NOMO-1 (cell line): ENCODE measurements at regions not wholly inside any gene's neighbourhood (a gene's known extent, or its start where the extent isn't known, plus 50 kb on each side); places are given as distances from the start of the nearest gene placed in this dataset.

Experiments used
- DNase-seq, 2 experiments: peaks; one replicate each; lab custom pipeline; 2025; ENCODE audit not compliant: unreplicated experiment in 2 of 2; lab: John Stamatoyannopoulos, UW

DNA sequence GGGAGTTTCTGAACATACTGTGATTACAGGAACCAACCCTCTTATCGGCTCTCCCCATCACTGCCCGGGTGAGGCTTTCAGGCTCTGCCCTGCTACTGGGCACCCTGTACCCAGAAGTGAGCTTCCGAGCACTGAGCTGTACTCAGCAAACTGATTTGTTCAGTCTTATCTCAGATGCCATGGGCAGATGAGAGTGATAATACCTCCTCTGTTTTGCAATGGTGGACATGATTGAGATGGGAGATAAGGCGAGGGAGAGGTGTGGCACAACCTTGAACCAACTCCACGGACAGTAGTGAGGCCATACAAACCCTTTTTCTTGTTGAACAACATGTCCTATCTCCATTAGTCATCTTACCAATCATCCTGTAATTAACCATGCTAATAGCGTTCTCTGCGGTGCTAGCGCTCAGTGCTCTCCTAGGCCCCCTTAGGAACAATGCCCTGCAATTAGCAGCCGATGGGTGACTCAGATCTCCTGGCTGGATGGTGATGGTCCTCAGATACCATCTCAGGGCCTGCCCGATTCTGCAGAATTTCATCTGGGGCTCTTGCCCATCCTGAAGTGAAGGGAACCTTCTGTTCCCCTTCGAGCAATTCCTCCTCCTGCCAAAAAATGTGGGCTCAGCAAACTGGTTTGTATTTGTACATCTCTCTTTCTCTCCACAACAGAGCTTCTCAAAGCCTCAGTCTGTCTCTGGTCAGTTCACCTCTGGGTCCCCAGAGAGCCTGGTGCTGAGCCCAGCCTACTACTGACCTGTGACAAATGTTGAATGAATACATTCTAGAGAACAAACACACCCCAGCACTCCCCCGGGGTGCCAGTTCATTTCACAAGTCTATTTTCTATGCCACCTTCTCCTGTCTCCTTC, 139.3 kb upstream of the IRX3 start:
- no peak for DNase-seq

DNA sequence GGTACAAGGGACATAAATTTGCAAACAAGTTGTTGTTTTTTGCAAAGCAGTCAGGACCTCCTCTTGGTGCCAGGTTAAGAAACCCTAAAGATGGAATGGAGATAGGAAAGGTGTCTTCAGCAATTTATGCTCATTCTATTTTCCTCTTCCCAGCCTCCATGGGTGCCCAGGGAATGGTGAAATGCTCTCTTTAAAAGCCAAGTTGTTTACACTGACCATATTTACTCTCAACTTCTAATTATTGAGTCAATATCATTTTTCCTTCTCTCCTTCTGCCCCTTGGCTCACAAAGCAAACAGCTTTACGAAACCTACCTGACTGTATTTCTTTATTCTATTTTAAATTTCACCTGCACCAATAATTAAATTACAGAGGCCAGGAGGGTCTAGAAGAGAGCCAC, 138.5 kb upstream of the IRX3 start:
- DNase-seq: no peak

DNA sequence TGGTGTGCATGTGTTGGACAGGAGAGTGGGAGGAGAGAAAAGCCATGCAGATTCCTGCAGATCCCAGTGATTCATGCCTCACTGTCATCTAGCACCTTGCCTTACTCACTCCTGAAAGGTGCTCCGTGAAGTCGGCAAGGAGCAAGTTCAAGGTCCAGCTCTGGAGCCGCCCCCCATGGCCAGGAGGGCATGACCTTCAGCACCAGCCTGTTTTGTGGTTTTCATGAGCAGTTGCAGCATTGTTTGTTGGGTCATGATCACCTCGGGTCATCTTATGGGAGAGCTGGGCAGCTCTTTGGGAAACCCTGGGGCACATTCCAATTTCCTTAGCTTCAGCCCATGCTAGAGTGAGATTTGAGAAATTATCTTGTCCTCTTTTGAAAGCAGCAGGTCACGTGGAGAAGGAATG, 137.5 kb upstream of the IRX3 start:
- no peak for DNase-seq

DNA sequence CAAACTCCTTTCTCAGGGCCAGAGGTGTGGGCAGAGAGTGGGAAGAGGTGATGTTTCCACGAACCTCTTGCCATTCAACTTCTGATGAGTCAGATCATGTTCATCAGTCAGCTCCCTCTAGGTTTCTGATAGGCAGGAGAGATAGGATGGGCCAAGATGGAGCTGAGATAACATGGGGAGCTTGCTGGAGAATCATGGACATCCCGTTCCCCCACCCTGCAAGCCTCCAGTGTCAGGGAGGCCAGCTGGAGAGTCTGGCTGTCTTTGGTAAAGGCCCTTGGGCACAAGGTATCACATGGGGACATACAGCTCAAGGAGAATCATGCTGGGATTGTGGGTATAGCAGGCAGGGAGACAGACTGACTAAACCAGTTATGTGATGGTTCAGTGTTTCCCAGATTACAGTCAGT, 136.0 kb upstream of the IRX3 start:
- DNase-seq: no peak

DNA sequence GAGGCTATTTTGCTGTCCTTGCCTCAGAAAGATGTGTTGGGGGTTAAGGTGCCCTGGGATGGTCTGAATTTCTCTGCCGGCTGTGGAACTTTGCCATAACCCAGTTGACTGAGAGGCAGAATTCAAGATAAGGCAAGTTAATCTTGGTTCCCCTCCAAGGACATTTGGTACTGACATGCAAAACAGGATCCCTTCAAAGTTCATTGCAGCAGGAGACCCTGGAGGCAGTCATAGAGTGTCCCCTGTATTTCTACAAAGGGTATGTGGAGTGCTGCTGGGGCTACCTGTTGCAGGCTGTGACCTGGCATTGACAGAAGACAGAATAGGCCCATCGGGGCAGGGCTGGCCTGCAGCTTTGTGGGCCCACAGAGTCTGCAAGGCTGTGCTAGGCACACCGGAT, 135.6 kb upstream of the IRX3 start:
- no peak for DNase-seq

DNA sequence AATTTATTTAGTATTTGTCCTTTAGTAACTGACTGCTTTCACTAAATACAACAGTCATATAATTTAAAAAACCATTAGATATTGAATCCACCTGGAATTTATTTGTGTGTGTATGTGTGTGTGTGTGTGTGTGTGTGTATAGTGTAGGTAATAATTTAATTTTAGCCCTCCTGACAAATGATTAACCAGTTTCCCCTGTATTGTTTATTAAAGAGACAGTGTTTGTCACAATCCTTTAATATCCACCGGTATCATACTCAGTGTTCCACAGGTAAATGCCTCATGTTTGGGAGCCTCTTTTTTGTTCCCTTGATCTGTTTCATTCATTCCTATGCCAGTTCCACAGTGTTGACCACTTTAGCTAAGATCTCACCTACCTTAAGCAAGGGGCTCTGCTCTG, 134.6 kb upstream of the IRX3 start:
- DNase-seq: no peak

DNA sequence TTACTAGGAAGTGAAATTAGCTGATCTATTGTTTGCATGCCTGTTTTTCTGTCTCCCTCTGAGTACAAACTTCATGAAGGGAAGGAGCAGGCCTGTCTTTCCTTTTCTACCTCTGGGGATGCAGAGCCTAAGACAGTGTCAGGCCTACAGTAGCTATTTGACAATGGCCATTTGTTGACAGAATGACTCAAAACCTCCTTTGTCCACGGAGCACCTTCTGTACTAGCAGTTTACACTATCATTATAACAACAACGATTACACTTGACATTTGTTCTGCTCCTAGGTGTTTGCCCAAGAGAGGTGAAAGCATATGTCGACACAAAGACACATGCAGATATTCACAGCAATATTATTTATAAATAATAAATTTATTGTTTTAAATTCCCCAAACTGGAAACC, 132.3 kb upstream of the IRX3 start:
- DNase-seq: no peak

DNA sequence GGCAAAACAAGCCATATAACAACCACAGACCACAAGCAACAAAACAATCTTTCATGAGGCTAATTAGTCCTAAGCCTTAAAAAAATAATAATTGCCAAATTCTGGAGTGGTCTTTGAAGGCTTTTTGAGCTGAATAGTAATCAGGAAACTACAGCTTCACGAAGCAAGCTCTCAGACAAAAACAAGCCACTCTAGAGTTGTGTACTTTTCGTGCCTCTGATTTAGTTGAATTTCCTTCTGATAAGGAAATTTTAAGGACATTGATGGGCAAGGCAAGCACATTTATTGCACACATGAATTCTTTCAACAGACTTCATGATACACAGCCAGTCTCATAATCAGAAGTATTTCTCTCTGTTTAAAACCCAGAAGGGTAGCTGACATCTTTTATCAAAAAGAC, 130.8 kb upstream of the IRX3 start:
- no peak for DNase-seq

DNA sequence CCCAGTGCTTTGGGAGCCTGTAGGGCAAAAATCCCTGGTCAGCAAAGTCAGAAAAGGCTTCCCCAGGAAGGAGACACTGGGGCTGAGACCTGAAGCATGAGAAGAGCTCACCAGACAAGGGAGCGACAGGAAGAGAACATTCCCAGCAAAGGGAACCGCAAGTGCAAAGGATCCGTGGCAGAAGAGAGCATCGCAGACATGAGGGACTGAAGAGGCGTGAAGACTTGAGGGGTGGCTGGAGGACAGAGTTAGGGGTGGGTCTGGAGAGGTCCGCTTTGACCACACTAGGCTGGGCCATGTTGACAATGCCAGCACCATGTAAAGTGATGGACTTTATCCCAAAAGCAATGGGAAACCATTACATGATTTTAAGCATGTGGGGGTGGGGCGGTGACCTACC, 128.1 kb upstream of the IRX3 start:
- no peak for DNase-seq

DNA sequence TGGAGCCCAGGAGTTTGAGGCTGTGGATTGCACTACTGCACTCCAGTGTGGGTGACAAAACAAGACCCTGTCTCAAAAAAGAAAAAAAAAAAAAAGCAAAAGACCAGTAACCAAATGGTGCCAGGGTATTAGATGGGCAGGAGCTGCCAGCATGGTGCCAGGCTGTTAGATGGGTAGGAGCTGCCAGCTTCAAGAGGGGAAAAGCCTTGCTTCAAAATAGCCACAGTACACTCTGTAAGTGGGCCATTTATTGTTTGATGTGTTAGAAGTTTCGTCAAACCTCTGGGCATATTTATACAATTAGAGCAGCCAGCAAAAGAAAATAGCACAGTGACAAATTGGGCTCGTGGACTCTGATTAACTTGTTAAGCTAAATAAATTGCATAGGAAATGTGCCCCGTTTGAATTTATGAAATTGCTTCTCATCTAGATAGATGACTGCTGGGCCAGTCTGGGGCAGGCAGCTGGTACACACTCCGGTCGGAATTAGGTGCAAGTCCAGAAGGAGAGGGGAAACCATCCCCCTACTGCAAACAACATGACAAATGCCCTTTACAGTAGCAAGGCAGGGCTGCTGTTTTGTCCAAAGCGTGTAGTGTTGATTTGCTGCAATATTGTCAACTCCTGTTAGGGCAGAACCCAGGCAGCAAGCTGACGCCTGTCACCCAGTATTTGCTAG, 126.3 kb upstream of the IRX3 start:
- no peak for DNase-seq

DNA sequence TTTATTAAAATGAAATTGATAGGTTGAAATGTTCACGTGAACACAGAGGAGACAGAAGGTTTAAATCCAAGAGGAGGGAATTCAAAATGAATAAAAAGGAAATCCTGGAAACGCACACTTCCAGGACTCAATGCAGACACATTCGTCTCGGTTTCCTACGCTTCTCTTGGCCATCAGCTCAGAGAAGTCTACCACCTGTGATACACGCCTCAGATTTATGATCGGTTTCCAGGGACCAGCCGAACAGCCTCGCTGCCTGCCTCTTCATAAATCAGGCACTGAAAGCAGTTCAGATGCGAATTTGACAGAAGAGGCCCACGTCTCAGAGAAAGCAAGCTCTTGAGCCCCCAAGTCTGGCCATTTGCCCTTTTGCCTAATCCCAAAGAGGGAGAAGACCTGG, 125.5 kb upstream of the IRX3 start:
- DNase-seq: no peak

DNA sequence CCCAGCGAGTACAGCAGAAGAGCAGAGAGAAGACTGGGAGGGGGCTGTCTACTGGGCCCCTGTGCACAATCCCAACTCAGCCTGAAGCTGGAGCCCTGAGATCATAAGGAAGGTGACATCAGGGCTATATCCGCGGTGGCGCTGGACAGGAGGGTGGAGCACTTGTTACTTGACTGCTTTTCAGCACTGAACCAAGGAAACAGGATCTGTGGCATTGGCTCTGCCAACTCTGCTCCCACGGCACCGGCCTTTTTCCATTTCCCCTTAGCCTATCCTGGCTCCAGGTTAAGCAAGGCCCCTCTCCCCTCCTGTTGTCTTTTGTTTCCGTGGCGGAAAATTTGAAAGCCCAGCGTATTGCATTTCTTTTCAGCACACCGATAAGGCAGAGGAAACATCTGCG, 125.0 kb upstream of the IRX3 start:
- DNase-seq: no peak

DNA sequence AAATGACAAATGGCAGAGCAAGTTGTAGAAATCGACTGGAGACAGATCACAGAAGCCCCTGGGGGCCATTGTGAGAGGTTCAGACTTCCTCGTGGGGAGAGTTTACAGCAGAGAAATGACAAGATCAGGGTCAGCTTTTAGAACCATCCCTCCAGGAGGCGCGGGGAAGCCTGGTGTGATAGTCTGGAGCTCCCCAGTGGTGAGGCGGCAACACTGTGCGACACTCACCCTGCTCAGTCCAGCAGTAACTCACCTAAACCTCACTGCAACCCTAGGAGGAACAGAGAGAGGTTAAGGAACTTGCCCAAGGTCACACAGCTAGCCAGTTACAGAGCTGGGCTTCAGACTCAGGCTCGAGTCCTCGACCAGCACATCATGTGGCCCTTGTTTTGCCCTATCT, 123.4 kb upstream of the IRX3 start:
- DNase-seq: no peak

DNA sequence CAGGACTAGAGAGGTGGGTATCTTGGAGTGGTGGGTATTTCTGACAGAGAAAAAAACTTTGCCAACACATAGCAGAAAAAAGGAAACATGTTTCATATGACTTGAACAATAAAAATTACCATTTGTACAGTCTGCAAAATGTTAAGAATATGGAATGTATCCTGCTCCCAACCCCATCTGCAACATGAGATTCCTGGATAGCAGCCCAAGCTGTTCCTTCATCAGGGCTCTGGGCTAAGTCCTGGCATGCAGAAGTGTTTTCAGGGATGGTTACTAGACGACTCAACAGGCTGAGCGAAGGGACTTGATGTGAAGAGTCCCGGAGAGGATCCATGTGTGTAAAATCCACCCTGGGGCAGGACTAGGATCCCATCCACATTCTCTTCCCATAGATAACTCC, 121.0 kb upstream of the IRX3 start:
- no peak for DNase-seq

DNA sequence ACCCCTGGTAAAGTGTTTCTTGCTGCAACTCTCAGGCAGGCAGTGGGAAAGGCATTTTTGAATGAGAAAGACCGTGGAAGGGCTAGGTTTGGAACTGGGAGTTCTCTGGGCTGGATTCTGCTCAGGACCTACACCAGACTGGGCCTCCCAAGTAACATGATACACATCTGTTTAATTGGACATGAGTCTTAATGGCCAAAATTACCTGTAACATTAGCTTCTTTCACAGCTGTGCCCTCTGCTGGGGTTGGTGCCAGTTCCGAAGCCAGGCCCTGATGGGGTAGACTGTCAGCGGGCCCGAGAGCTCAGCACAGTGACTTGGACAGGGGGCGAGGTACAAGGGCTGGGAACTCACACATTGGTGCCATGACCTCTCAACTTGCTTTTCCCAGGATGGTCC, 118.9 kb upstream of the IRX3 start:
- DNase-seq: no peak

DNA sequence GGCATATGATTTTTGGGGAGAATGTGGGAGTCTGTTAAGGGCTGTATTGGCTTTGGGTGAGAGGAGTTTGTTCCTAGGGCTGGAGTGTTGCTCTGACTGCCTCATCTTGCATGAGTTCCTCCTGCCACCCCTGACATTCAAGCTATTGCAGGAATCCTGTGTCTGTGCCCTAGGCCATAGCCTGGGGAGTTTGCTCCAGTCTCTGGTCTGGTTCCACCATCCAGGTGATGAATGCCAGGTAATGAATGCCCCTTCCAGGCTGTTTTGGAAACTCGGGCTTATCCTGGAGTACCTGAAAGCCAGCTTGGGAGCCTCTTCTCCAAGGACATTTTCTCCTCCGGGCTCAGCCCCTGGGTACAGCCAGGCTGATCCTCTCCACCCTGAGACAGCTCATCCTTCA, 117.0 kb upstream of the IRX3 start:
- DNase-seq: no peak

DNA sequence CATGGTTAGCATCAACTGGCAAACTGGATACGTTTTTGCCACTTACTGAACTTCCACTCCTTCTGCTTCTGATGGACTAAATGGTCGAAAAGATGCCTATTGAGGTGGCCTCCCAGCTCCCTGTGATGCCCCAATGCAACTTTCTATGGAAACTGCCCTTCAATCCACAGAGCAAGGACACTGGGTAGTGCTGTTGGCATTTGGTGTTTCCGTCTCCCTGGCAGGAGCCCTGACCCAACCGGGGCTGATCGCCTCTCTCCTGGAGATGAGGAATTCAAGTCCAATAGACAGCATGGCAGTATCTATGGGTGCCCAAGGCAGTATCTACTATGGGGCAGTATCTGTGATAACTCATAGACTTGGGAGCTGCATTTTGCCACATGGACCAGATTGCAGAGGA, 116.3 kb upstream of the IRX3 start:
- DNase-seq: no peak

DNA sequence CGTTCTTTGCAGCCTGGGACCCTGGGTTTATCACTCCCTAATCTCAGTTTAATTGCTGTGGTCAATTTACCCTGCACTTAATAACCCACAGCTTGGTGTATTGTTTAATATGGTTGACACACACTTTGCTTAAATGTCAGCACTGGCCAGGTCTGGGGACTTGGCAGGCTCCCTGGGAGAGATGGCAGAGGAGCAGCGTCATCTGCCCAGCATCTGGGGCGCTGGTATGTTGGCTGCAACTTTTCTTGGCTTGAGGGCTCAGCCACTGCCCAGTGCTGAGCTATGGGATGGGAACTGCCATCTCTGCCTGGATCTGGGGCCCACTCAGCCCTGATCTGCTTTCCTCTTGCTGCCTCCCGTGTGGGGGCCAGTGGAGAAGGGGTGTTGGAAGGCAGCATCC, 115.7 kb upstream of the IRX3 start:
- no peak for DNase-seq

DNA sequence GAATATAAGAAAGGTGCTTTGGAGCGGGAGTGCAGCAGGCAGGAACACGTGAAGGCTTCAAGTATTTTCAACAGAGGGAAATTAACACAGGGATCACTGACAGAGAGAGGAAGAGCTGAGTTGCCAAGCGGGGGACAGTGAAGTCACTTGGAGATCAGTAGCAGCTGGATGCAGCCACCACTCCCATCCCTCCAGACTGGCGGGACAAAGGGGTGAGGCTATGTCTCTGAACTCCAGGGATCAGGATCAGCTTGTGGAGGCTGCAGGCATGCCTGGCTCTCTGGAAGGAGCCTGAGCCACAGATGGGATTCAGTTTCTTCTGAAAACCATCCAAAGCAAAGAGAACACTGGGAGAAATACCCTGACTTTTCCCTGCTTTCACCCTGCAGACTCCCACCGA, 113.7 kb upstream of the IRX3 start:
- DNase-seq: no peak

DNA sequence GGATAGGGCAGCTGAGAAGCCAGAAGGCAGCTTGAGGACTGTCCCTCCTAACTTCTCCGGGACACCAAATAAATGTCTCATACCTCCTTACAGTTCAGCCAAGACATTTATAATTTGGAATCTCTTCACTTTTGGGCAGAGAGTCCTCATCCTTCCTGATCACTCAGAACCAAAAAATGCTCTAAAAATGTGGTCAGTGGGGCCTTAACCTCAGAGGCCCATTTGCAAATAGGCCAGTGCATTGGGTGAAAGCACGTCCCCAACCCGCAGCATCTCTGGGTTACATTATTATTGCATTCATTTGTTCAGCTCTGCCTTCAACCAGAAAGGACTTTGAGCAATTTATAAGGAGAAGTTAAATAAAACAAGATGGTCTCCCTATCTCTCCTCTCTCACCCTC, 112.4 kb upstream of the IRX3 start:
- no peak for DNase-seq

DNA sequence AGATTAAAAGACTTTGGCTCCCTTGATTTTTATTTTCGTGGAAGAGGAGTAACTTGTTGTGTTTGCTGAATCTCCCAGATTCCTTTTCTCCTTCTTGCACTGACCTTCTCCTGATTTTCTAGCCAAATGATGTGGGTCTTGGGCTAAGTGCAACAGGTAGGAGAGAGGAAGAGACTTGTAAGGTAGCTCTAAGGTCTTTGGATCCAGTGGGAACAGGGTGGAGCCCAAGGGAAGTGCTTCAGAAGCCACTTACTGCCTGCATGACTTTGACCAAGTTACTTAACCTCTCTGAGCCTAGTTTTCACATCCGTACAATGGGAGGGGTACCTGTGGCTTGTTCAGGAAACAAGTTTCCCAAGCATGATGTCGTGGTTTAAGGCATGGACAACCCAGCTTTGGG, 111.3 kb upstream of the IRX3 start:
- no peak for DNase-seq

DNA sequence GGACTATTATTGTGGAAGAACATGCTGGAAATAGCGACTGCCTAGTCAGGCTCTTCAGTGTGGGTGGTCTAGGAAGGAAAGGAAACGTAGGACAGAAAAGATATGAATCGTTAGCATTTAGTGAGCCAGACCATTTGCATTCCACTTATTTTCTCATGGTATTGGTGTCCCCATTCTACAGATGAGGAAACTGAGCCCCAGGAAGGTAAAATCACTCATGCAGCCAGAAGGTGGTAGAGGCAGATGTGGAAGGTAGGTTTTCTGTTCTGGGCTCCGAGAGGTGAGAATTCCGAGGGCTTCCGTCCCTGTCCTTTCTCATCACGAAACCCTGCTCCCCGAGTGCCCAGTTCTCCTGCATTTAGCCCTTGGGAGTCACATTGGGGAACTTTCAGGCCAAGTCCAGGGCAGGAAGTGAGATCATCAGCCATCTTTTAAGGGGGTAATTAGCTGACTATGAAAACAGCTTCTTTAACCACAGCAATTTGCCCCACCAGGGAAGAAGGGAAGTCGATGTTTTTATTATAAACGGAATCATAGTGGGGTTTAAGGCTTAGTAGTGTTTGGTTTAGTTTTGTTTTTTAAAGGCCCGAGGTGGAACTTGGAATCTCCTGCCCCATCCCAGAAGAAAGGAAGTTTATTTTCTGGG, 110.7 kb upstream of the IRX3 start:
- DNase-seq: peak; percentile 82 to 88
